HG02588 (cell line): ENCODE measurements at regions not wholly inside any gene's neighbourhood (a gene's known extent, or its start where the extent isn't known, plus 50 kb on each side); places are given as distances from the start of the nearest gene placed in this dataset.

Experiments
- ATAC-seq: cut with Tn5 transposase; IDR thresholded peaks from one replicate; pipeline ENCODE4 v1.9.1; 2021; ENCODE audit warnings: mild to moderate bottlenecking, moderate library complexity; ENCODE audit not compliant: unreplicated experiment

DNA sequence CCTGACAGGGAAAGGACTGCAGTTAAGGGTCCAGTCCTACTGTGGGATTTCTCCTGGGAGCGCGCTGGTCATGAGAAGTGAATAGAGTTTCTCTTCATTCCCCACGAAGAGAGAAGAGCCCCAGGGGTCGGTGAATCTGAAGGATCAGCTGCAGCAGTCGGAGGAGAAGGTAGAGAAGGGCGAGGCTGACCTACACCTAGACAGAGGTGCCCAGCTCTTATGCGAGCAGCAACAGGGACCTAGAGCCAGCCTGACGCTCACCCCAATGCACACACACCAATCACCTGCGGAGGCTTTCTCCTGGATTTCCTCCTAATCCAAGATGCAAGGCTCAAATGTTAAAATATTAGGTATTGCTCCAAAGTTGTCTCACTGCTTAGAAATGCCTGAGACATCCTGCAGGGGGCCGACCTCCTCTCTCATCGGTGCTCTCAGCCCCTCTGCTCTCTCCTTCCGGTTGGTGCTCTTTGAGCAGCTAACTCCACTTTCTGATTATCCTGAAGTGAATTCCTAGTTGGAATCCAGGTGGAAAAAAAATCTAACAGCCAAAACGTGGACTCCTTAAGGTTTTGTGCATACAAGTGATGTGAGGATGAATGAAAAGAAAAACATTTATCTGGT lies 176.4 kb downstream of the AHR start:
- ATAC-seq = no peak

- no peak for ATAC-seq
These were observed 178.7 kb downstream of the AHR start for GRCh38 chr7:17477182-17477581.

DNA sequence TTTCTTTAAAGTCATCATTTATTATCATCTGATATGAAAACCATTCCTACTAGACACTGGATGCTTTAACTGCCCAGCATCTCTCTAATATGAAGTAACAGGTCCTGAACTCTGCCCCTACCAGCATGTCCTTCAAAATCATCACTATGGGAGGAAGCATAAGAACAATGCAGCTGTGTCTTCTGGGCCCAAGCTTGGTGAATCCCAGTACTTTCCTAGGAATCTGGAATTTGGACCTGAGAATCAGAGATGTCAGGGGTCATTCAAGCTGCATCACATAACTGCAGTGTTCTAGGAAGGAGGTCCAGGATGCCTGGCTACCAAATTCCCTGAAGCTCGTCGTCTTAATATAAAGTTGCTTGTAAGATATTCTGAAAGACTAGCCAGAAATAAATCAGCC lies 182.7 kb downstream of the AHR start:
- ATAC-seq = no peak

- ATAC-seq = no peak
These were observed 186.9 kb downstream of the AHR start for GRCh38 chr7:17485368-17485767.

DNA sequence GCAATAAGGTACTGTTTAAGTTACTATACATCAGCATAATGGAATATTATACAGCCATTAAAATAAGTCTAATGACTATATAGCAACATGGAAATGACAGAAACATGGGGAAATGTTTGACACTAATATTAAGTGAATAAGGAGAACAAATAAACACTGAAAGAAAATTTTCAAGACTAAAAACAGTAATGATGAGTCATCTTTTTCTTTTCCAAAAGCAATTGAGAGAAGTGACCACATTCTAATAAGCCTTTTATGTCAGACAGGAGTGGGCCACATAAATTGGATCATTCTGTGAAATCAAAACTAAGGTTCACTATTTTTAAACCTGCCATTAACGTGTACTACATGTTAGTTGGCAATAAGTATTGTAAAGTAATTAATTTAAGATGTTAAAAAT lies 187.5 kb downstream of the AHR start:
- ATAC-seq = no peak

DNA sequence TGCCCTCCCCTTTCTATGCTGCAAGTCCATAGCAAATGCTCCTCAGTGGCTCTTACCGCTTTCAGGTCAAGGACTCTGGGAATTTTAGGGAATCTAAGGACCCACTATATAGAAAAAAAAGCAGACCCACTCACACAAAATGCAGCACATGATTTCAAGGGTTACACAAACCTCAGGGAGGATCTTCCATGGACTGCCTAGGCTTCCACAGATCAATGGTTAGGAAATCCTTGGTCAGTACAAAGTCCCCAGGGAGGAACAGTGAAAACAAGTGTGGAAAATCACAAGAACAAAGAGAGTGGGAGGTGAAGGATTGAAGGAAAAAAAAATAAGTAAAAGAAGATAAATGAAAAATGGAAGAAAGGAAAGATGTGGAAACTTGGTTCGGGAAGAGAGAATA lies 188.4 kb downstream of the AHR start:
- ATAC-seq = no peak

- ATAC-seq = no peak
These were observed 188.9 kb downstream of the AHR start for GRCh38 chr7:17487343-17487742.

DNA sequence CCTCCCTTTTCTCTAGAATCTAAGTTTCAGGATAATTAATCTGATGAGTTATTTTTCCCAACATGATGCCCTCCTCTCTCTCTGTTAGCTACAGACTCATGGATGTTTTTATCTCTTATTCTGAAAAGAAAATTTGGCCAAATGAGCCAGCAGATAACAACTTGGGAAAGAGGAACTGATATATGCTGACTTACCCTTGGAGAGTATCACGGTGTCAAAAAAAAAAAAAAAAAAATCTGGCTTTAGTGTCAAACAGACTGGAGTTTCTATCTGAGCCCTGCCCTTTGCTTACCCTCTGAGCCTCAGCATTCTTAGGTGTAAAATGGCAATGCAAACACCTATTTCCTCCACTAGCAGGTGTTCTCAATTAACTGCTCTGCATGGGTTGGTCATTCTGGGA lies 190.4 kb downstream of the AHR start:
- ATAC-seq = no peak

DNA sequence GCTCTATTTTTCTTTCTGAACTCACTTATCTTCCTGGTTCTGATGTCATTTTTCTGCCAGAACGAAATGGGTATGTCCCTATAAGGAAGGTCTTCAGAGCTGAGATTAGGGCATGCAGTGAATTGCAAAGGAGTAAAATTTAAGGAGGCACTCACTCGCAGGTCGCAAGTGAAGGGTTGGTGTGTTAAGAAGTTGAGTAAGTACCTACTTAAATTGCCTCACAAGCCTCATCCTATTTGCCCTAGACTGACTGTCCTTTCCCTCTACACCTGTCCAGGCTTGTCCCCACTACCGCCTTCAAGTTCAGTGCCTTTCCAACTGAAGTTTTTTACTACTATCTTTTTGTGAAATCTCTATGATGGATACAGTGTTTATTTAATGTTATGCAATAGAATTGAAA lies 191.5 kb downstream of the AHR start:
- ATAC-seq = no peak

GRCh38 chr7:17490825-17491224 lies 192.4 kb downstream of the AHR start:
- ATAC-seq = no peak

- ATAC-seq = peak; percentile 55
These were observed 194.0 kb downstream of the AHR start for GRCh38 chr7:17492437-17492836.

DNA sequence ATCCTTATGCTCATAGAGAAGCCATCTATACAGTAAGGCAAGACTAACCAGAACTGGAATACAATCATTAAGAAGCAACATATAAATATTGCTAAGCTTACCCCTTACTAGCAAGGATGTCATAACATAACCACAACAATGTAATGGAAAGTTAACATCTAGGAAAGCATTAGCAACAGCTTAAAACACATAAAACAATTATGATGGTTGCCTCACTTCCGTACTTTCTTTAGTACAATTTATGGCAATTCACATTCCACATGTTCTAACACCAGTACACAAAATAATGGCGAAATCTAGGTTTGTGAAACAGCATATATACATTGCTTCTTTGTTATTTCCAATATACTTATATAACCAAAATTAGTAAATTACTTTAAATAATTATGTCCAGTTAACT lies 195.0 kb downstream of the AHR start:
- no peak for ATAC-seq

GRCh38 chr7:17495655-17496394 lies 197.4 kb downstream of the AHR start:
- no peak for ATAC-seq

DNA sequence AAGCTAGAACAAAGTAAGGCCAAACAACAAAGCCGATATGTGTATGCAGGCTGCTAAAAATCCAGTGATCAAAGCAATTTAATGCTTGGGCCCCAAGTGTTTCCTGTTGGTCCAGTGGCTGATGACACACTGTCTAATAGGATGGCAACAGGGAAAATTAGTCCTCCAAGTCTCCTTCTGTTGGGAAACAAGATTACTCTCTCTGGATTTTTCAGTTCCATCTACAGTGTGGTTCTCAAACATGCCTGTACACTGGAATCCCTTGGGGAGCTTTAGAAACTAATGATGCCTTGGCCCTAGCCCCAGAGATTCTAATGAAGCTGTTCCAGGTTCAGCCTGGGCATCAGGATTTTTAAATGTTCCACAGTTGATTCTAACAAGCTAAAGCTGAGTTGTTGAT lies 198.7 kb downstream of the AHR start:
- no peak for ATAC-seq

DNA sequence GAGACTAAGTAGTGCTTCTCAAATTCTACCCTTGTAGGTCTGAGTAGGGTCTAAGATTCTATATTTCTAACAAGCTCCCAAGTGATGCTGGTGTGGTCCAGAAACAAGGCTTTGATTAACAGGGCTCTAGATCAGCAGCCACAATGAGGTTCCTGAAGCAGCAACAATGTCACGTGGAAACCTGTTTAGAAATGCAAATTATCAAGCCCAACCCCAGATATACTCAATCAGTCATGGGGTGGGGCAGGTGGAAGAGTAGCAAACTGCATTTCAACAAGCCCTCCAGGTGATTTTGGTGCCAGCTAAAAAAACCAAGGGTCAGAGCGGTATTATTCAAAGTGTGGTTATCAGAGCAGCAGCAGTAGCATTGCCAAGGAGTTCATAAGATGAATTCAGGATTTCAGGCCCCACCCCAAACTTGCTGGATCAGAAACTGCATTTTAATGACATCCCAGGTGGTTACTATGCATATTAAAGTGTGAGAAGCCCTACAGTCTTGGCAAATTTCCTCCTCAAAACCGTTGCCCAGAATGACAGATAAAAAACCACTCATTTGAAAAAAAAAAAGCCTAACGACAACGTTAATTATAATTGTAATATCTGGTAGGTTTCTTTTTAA lies 199.2 kb downstream of the AHR start:
- ATAC-seq = no peak

GRCh38 chr7:17498230-17498629 lies 199.8 kb downstream of the AHR start:
- no peak for ATAC-seq

DNA sequence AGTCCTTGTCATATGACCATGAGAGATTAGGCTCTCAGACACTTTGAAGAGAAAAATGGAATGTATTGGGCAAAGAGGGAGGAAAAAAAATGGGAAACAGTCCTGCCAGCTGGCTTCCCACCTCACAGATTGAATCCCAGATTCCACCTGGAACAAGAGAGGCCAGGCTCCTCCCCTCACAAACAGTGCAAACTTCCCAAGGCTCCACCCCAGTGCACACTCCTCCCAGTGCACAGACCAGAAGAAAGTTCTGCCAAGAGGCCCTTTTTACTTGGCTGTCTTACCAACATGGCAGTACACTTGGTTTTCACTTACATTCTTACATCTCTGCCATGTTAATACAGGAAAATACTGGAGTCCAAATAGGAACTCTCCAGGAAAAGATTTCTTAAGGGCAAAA lies 202.3 kb downstream of the AHR start:
- ATAC-seq = no peak

DNA sequence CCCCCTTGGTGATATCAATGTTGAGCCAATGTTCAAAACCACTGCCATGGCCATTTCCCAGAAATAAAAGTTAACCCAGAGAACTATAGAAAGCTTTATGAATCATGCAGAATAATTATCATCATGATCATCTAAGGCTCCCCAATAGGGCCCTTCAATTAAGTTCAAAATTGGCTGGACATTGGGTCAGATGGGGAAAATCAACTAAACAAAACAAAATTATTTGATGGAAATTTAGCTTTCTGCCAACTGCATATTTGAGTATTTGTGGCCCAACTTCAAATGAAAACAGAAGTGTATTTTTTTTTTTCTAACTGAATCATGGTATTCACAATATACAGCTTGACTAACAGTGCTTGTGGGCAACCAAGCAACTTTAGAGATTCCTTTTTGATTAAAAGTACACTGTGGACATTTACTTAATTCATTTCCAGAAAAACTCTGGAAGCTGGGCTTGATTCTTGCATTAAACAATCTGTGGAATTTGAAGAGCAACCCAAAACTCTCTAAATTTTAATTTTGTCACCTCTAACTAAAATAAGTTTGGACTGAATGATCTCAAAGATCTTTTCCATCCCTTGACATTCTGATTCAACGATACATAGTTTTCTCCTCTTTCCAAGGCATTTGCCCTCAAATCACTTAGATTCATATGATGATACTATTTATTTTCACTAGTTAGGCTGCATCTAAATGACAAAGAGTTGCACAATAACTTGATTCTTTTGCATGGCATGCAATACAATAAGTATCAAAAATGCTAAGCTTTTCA lies 203.2 kb downstream of the AHR start:
- no peak for ATAC-seq

- ATAC-seq = no peak
These were observed 204.0 kb downstream of the AHR start for GRCh38 chr7:17502213-17503060.

DNA sequence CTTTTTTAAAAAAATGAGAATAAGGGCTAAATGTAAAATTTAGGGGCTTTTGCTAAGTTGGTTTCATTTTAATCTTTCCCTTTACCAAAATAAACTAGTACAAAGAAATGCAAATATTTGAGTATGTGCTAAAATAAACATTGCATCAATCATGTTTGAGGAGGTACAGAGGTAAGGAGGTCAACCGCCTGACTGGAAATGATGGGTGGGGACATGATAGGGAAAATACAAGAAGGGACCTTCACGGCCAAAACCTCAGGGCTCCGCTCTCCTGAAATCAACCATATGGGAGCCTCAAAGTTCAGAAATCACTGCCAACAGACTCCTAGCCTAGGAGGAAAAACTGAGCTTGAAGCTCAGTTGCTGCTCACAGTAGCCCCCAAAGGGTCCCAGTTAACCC lies 207.6 kb downstream of the AHR start:
- peak; percentile 95 for ATAC-seq

- ATAC-seq = no peak
These were observed 208.1 kb downstream of the AHR start for GRCh38 chr7:17506596-17506995.
